OCI-LY3 (cell line): ENCODE measurements at regions not wholly inside any gene's neighbourhood (a gene's known extent, or its start where the extent isn't known, plus 50 kb on each side); places are given as distances from the start of the nearest gene placed in this dataset.
"Not testable (repeated sequence)": the region's sequence is repeated elsewhere in the genome, so short reads cannot be mapped to it uniquely, and the experiment has no call there.

Source experiments
- CTCF ChIP-seq: fragments of 200-600, 300-600 bp; sonication (generic); IDR thresholded peaks from 2 replicates; pipeline ENCODE4 v1.5.1; 2014; ENCODE audit warnings: antibody characterized with exemption, low read length, low read depth
- EZH2phosphoT487 ChIP-seq: fragments of 200-600 bp; shearing (Covaris generic); IDR thresholded peaks from 2 replicates; pipeline ENCODE4 v1.6.1; 2018; ENCODE audit warnings: antibody characterized with exemption, mixed run types, low read depth

DNA sequence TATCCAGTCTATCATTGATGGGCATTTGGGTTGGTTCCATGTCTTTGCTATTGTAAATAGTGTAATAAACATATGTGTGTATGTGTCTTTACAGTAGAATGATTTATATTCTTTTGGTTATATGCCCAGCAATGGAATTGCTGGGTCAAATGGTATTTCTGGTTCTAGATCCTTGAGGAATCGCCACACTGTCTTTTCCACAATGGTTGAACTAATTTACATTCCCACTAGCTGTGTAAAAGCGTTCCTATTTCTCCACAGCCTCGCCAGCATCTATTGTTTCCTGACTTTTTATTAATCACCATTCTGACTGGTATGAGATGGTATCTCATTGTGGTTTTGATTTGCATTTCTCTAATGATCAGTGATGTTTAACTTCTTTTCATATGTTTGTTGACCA lies 152.7 kb downstream of the CAPZA3 start:
- not testable (repeated sequence) for TF ChIP-seq CTCF, EZH2phosphoT487
